PC-3 (cell line): ENCODE measurements at regions not wholly inside any gene's neighbourhood (a gene's known extent, or its start where the extent isn't known, plus 50 kb on each side); places are given as distances from the start of the nearest gene placed in this dataset.
"Not testable (repeated sequence)": the region's sequence is repeated elsewhere in the genome, so short reads cannot be mapped to it uniquely, and the experiment has no call there.

ENCODE experiments used
- EZH2 ChIP-seq: fragments of 300-600 bp; sonication (generic); IDR thresholded peaks from one replicate; pipeline ENCODE4 v1.6.1; 2017; ENCODE audit warnings: antibody characterized with exemption, mild to moderate bottlenecking, low read length; ENCODE audit not compliant: unreplicated experiment
- EZH2phosphoT487 ChIP-seq: fragments of 300-600 bp; sonication (generic); IDR thresholded peaks from 2 replicates; pipeline ENCODE4 v1.6.1; 2018; ENCODE audit warnings: mild to moderate bottlenecking, antibody characterized with exemption, low read length, borderline replicate concordance
- TF ChIP-seq, protein P1 (sequence below): fragments of 300-600 bp; sonication (generic); conservative IDR thresholded peaks from 2 replicates; pipeline ENCODE4 v1.5.1; 2017; ENCODE audit warnings: antibody characterized with exemption, low read depth, mild to moderate bottlenecking, low read length

DNA sequence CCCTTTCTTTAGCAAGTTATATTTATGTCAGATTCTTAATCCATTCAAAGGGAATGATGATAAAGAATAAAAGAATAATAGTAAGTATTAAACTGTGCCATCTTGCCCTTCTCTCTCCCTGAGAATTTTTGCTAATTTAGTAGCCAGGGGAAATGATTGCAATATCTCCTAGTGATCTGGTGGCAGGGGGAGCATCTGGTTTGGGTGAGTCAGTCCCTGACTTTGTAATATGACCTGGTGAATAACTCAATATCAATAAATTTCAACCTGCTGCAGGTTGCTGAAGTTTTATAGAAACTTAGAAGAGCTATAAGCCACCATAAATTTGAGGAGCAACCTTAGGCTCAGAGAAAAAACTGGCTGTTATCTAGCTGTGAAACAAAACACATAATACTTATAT lies 149.4 kb downstream of the SYT15 start:
- TF ChIP-seq, protein P1, sequence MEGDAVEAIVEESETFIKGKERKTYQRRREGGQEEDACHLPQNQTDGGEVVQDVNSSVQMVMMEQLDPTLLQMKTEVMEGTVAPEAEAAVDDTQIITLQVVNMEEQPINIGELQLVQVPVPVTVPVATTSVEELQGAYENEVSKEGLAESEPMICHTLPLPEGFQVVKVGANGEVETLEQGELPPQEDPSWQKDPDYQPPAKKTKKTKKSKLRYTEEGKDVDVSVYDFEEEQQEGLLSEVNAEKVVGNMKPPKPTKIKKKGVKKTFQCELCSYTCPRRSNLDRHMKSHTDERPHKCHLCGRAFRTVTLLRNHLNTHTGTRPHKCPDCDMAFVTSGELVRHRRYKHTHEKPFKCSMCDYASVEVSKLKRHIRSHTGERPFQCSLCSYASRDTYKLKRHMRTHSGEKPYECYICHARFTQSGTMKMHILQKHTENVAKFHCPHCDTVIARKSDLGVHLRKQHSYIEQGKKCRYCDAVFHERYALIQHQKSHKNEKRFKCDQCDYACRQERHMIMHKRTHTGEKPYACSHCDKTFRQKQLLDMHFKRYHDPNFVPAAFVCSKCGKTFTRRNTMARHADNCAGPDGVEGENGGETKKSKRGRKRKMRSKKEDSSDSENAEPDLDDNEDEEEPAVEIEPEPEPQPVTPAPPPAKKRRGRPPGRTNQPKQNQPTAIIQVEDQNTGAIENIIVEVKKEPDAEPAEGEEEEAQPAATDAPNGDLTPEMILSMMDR: not testable (repeated sequence)
- TF ChIP-seq EZH2, EZH2phosphoT487: not testable (repeated sequence)
